Esophagus muscularis mucosa (tissue), 4 donors: ENCODE measurements at regions not wholly inside any gene's neighbourhood (a gene's known extent, or its start where the extent isn't known, plus 50 kb on each side); places are given as distances from the start of the nearest gene placed in this dataset.

Source experiments
- EP300 ChIP-seq: sonication (generic); formaldehyde crosslinking; IDR thresholded peaks from one replicate; pipeline ENCODE4 v1.6.1; 2017; ENCODE audit warnings: antibody characterized with exemption
- POLR2A ChIP-seq: fragments of 450-650 bp; IDR thresholded peaks from one replicate; pipeline ENCODE4 v1.6.1; 2017; ENCODE audit warnings: antibody characterized with exemption, moderate library complexity, mild to moderate bottlenecking, low read depth
- POLR2AphosphoS5 ChIP-seq, 2 donors: sonication (generic); formaldehyde crosslinking; IDR thresholded peaks; one replicate each; pipeline ENCODE4 v1.6.1; 2017; ENCODE audit warnings: antibody characterized with exemption in 2 of 2
- TF ChIP-seq, protein P1 (sequence below), 3 experiments: fragments of 200-600 bp in 2 of 3; fragments of 450-650 bp in 1 of 3; sonication (generic) in 2 of 3; IDR thresholded peaks; one replicate each; pipeline ENCODE4 v1.5.1; 2017 to 2019; ENCODE audit warnings: antibody characterized with exemption in 3 of 3, mild to moderate bottlenecking in 2 of 3, moderate library complexity in 1 of 3

DNA sequence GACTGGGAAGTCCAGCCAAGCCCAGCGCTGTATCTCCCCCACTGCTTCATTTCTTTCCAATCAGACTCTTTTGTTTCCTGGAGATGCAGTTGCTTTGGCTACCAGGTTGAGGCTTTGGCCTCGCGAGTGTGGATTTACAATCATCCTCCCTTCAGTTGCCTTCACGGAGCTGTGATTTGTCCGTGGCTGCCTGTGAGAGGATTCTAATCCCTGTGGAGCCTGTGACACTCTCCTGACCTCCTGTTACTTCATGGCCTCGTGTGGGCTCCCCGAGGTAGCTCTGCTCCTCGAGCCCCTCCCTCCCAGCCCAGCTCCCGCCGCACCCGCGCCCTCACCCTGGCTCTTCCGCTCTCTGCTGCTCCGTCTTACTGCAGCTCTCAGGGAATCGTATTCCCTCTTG, 107.2 kb upstream of the STC2 start:
- no peak for TF ChIP-seq EP300
- TF ChIP-seq, protein P1, sequence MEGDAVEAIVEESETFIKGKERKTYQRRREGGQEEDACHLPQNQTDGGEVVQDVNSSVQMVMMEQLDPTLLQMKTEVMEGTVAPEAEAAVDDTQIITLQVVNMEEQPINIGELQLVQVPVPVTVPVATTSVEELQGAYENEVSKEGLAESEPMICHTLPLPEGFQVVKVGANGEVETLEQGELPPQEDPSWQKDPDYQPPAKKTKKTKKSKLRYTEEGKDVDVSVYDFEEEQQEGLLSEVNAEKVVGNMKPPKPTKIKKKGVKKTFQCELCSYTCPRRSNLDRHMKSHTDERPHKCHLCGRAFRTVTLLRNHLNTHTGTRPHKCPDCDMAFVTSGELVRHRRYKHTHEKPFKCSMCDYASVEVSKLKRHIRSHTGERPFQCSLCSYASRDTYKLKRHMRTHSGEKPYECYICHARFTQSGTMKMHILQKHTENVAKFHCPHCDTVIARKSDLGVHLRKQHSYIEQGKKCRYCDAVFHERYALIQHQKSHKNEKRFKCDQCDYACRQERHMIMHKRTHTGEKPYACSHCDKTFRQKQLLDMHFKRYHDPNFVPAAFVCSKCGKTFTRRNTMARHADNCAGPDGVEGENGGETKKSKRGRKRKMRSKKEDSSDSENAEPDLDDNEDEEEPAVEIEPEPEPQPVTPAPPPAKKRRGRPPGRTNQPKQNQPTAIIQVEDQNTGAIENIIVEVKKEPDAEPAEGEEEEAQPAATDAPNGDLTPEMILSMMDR (IDR thresholded peaks at IDR 0.05) = no peak
- TF ChIP-seq POLR2A = no peak
- TF ChIP-seq POLR2AphosphoS5 (IDR thresholded peaks at IDR 0.05) = no peak
